Astrocyte of the cerebellum (primary cell): ENCODE measurements at regions not wholly inside any gene's neighbourhood (a gene's known extent, or its start where the extent isn't known, plus 50 kb on each side); places are given as distances from the start of the nearest gene placed in this dataset.
"Not testable (repeated sequence)": the region's sequence is repeated elsewhere in the genome, so short reads cannot be mapped to it uniquely, and the experiment has no call there.

Source experiments
- DNase-seq: peaks from one replicate; pipeline ENCODE4 v3.0.0-alpha.2; 2011; ENCODE audit warnings: low read depth
- H3K4me3 ChIP-seq: 2 replicates; pipeline ENCODE4 v1.5.1; 2011; ENCODE audit warnings: mild to moderate bottlenecking, low read depth, low read length, moderate library complexity
- in situ Hi-C: cut with HindIII; loops from 2 replicates; pipeline ENCODE4 v1.10.0; 2017; ENCODE audit warnings: low sequenced_read_pairs
- TF ChIP-seq, protein P1 (sequence below): IDR thresholded peaks from 2 replicates; pipeline ENCODE4 v1.5.1; 2012; ENCODE audit warnings: low read length, low read depth, moderate library complexity, mild to moderate bottlenecking; ENCODE audit errors: missing control alignments

DNA sequence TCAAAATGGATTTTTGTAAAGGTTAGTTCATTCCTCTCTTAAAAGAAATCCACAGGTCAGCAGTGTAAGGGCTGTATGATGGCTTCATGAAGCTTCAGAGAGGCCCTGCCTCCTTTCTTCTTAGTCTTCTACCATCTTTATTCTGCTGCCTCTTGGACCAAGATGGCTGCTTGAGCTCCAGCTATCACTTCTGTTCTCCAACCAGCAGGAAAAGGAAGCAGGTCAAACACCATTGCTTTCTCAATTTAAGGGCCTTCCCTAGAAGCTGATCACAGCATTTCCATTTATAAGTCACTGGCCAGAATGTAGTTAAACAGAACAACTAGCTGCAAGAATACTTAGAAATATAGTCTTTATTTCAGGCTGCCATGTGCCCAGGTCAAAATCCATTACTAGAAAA, 336.8 kb upstream of the KLF3 start:
- DNase-seq, result no peak
- H3K4me3 ChIP-seq, result no peak overlapping the region
- in situ Hi-C loops, result loop anchor here (5.0 kb wide), 1 partner anchor 35 kb away; no protein-coding TSS in a partner anchor
- TF ChIP-seq, protein P1, sequence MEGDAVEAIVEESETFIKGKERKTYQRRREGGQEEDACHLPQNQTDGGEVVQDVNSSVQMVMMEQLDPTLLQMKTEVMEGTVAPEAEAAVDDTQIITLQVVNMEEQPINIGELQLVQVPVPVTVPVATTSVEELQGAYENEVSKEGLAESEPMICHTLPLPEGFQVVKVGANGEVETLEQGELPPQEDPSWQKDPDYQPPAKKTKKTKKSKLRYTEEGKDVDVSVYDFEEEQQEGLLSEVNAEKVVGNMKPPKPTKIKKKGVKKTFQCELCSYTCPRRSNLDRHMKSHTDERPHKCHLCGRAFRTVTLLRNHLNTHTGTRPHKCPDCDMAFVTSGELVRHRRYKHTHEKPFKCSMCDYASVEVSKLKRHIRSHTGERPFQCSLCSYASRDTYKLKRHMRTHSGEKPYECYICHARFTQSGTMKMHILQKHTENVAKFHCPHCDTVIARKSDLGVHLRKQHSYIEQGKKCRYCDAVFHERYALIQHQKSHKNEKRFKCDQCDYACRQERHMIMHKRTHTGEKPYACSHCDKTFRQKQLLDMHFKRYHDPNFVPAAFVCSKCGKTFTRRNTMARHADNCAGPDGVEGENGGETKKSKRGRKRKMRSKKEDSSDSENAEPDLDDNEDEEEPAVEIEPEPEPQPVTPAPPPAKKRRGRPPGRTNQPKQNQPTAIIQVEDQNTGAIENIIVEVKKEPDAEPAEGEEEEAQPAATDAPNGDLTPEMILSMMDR, result no peak

DNA sequence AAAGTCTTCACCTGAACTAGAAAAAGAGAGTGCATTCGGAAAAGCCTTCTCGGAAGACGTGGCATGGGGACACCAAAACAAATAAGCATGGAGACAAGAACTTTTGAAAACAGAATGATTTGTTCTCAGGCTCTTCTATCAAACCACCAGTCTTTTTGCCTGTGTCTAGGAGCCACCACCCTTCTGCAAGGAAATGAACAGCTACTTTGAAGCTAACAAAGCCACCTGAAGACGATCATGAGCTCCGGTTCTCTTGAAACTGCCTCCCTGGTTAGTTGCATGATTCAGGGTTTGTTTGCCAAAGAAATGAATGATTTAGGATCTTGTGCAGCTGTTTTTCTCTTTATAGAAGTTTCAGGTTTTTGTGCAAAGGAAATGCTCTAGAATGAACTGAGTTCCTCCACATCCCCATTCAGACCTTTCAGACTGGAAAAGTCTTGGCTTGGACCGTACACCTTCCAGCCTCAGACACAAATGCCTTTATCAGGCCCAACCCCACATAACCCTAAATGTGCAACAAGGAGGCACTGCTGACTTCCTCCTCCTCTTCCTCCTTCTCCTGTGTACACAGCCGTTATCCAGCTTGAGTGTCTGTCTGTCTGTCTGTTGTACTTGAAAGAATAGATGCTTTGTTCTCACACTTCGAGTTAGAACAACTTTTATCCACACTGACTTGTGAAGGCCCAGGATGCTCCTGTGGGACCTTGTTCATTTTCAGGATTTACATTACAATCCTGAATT, 334.8 kb upstream of the KLF3 start:
- in situ Hi-C loops, result loop anchor here (5.0 kb wide), 1 partner anchor 33 kb away; no protein-coding TSS in a partner anchor
- TF ChIP-seq, protein P1, result no peak
- DNase-seq, result no peak
- no peak overlapping the region for H3K4me3 ChIP-seq

DNA sequence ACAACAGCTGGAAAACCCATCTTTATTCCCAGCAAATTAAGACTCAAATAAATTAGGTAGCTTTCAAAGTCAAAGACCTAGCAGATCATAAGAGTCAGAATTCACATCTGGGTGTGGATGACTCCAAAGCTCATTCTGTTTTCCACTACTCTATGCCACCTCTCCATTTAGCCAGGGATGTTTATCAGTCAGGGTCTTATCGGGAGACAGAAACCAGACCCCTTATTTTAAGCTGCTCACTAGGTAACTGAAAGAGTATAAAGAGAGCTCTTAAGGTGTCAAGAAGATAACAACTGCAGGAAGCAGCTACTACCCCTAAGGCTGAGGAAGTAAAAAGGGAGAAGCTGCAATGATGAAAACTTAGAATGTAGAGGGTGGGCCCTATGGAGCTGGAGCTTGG, 333.7 kb upstream of the KLF3 start:
- no peak for DNase-seq
- H3K4me3 ChIP-seq, result no peak overlapping the region
- in situ Hi-C loops, result no loop called here
- TF ChIP-seq, protein P1, result no peak

DNA sequence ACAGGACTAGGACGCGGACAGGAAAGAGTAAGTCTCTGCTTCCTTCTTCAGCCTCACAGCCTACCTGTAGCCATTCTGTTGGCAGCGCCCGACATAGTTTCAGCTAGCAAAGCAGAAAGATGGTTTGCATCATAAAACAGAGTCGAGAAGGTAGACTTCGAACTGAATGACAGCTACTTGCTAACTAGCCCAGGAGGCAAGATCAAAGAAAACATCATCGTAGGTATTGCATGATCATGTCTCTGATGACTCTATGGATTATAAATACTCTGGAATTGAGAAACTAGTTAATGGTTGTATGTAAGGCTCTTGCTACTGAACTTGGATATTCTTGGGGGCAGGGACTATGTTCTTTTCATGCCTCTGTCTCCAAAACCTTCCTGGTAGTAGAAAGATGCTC, 333.1 kb upstream of the KLF3 start:
- TF ChIP-seq, protein P1, result no peak
- no peak overlapping the region for H3K4me3 ChIP-seq
- DNase-seq, result no peak
- in situ Hi-C loops, result no loop called here

DNA sequence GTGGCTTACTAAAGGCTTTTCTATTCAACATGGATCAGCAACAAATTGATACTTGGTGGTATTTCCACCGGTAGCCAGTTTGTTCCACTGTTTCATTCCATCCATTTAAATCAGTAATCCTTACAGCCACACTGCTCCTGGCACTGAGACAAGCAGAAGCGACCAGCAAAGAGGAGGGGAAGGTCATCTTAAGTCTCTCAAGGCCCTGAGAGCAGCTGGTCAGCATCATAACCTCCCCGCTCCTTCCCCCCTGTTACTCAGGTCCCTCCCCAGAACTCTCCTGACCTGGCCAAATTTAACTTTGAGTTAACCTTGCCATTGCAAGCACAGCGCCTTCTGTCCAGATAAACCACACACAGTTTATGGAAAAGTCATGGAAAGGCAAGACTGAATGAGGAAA, 331.3 kb upstream of the KLF3 start:
- in situ Hi-C loops, result no loop called here
- no peak for DNase-seq
- no peak overlapping the region for H3K4me3 ChIP-seq
- TF ChIP-seq, protein P1, result no peak

DNA sequence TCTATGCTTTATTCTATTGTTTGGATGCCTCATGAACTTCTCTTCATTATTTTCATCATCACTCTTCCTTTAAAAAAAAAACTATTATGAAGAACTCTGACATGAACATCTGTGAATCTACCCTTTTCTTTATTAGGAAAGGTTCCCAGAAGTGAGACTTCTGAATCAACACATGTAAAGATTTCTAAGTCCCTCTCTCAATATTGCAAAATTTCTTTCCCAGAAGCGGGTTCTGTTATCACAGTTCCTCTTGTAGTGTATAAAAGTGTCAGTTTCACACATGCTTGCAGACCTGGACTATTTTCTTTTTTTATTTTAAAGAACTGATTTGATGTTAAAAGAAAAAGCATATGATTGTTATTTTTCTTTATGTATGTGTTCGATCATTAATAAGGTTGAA, 330.8 kb upstream of the KLF3 start:
- TF ChIP-seq, protein P1, result no peak
- H3K4me3 ChIP-seq, result no peak overlapping the region
- DNase-seq, result no peak
- in situ Hi-C loops, result no loop called here

DNA sequence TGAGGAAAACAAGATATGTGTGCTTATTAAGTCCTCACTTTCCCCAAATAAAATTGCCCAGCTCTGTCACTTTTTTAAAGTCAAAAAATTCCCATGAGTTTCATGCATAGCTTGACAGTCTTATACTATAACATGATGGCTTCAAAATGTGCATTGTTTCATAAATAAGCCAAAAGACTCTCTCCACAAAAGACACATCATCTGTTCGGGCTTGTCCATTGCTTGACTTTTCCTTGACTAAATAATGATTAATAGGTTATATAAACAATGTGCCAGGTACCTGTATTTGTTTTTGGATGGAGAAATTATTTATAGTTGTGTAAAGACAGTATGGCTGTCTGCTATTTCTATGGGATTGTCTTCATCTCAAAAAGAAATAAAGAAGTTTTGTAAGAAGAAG, 329.2 kb upstream of the KLF3 start:
- no peak for DNase-seq
- H3K4me3 ChIP-seq, result no peak overlapping the region
- in situ Hi-C loops, result no loop called here
- TF ChIP-seq, protein P1, result no peak

DNA sequence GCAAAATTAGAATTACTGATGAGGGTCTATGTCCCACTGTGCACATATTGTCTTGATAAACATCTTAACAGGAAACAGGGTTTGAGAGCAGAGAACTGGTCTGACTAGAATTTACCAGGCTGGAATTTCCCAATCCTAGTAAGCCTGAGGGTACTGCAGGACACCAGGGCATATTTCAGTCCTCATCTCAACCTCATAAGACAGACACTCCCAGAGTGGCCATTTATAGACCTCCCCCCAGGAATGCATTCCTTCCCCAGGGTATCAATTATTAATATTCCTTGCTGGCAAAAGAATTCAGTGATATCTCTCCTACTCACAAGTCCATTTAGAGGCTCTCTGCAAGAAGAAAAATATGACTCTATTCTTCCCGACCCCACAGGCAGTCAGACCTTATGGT, 325.1 kb upstream of the KLF3 start:
- H3K4me3 ChIP-seq, in situ Hi-C loops, DNase-seq: not testable (repeated sequence)
